ENCODE measurements at regions not wholly inside any gene's neighbourhood (a gene's known extent, or its start where the extent isn't known, plus 50 kb on each side); places are given as distances from the start of the nearest gene placed in this dataset.

- H3K4me3 ChIP-seq (replicated peaks in 1 of 2; ENCODE audit: low read depth in 1 of 2, low read length in 2 of 2) = no peak overlapping the region
- no peaks in the 10 kb centered on the region for H3K4me1 ChIP-seq (ENCODE audit: control insufficient read depth in 1 of 2, insufficient read depth in 2 of 2, low read length in 2 of 2)
- no peaks in the 10 kb centered on the region for H4K20me1 ChIP-seq (ENCODE audit: insufficient read depth)
- ChIA-PET RAD21 (ENCODE audit: low non-redundant PET in 1 of 2, low total read pairs in 2 of 2, uncharacterized antibody in 2 of 2, unreplicated experiment in 2 of 2) (no interaction called here), POLR2A (no interaction called here), CTCF (no interaction called here)
- no peaks in the 10 kb centered on the region for H3K36me3 ChIP-seq (ENCODE audit: control insufficient read depth in 1 of 2, insufficient read depth in 2 of 2, low read length in 2 of 2)
- H3K79me2 ChIP-seq (ENCODE audit: insufficient read depth, low read length) = no peaks in the 10 kb centered on the region
- DNase-seq (ENCODE audit: low read depth, low spot score) = no peak
- no peak overlapping the region for H2AFZ ChIP-seq (ENCODE audit: low read depth, low read length, poor library complexity, severe bottlenecking)
- H3K9me3 ChIP-seq (ENCODE audit: control insufficient read depth in 1 of 2, insufficient read depth in 1 of 2, low read depth in 1 of 2, low read length in 2 of 2) = peaks cover 0 to 4% of the 10 kb centered on the region in 2 experiments; a peak in 2 of 4 replicates
- intact Hi-C loops (cut with micrococcal nuclease) = no loop called here
- TF ChIP-seq, protein P1, sequence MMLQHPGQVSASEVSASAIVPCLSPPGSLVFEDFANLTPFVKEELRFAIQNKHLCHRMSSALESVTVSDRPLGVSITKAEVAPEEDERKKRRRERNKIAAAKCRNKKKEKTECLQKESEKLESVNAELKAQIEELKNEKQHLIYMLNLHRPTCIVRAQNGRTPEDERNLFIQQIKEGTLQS (IDR thresholded peaks at IDR 0.05) = no peak
- TF ChIP-seq ZFX (IDR thresholded peaks at IDR 0.05) (no peak), POLR2A (IDR thresholded peaks at IDR 0.05; ENCODE audit: borderline replicate concordance, extremely low read depth, insufficient read depth, insufficient read length) (no peak), TCF7L2 (IDR thresholded peaks at IDR 0.05; ENCODE audit: borderline replicate concordance, extremely low read depth, insufficient read depth, insufficient read length) (no peak), SP1 (IDR thresholded peaks at IDR 0.05; ENCODE audit: low read depth) (no peak), POLR2AphosphoS5 (IDR thresholded peaks at IDR 0.05; ENCODE audit: low read depth, low read length) (no peak), EZH2phosphoT487 (IDR thresholded peaks at IDR 0.05; ENCODE audit: borderline replicate concordance) (no peak), CBX3 (IDR thresholded peaks at IDR 0.05; ENCODE audit: low read depth) (no peak)
- TF ChIP-seq, protein P2, sequence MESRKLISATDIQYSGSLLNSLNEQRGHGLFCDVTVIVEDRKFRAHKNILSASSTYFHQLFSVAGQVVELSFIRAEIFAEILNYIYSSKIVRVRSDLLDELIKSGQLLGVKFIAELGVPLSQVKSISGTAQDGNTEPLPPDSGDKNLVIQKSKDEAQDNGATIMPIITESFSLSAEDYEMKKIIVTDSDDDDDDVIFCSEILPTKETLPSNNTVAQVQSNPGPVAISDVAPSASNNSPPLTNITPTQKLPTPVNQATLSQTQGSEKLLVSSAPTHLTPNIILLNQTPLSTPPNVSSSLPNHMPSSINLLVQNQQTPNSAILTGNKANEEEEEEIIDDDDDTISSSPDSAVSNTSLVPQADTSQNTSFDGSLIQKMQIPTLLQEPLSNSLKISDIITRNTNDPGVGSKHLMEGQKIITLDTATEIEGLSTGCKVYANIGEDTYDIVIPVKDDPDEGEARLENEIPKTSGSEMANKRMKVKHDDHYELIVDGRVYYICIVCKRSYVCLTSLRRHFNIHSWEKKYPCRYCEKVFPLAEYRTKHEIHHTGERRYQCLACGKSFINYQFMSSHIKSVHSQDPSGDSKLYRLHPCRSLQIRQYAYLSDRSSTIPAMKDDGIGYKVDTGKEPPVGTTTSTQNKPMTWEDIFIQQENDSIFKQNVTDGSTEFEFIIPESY (IDR thresholded peaks at IDR 0.05; ENCODE audit: extremely low read depth, insufficient replicate concordance, low read length) = no peak
- TF ChIP-seq, protein P3, sequence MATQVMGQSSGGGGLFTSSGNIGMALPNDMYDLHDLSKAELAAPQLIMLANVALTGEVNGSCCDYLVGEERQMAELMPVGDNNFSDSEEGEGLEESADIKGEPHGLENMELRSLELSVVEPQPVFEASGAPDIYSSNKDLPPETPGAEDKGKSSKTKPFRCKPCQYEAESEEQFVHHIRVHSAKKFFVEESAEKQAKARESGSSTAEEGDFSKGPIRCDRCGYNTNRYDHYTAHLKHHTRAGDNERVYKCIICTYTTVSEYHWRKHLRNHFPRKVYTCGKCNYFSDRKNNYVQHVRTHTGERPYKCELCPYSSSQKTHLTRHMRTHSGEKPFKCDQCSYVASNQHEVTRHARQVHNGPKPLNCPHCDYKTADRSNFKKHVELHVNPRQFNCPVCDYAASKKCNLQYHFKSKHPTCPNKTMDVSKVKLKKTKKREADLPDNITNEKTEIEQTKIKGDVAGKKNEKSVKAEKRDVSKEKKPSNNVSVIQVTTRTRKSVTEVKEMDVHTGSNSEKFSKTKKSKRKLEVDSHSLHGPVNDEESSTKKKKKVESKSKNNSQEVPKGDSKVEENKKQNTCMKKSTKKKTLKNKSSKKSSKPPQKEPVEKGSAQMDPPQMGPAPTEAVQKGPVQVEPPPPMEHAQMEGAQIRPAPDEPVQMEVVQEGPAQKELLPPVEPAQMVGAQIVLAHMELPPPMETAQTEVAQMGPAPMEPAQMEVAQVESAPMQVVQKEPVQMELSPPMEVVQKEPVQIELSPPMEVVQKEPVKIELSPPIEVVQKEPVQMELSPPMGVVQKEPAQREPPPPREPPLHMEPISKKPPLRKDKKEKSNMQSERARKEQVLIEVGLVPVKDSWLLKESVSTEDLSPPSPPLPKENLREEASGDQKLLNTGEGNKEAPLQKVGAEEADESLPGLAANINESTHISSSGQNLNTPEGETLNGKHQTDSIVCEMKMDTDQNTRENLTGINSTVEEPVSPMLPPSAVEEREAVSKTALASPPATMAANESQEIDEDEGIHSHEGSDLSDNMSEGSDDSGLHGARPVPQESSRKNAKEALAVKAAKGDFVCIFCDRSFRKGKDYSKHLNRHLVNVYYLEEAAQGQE (IDR thresholded peaks at IDR 0.05; ENCODE audit: low read depth) = no peak
- no peaks in the 10 kb centered on the region for H3K9me2 ChIP-seq (ENCODE audit: insufficient read depth)
- no peak overlapping the region for H3K27ac ChIP-seq (ENCODE audit: low read depth, low read length)
- no peaks in the 10 kb centered on the region for H3K27me3 ChIP-seq (ENCODE audit: insufficient read depth, low read length)
- no peak overlapping the region for H3K9ac ChIP-seq (ENCODE audit: low read length)
- no peak for ATAC-seq
- BruUV-seq (replicated peaks) = no TSS peak
- H3K4me2 ChIP-seq (ENCODE audit: low read length) = no peak overlapping the region
Measured at GRCh38 chr6:23339268-23339667, 769.9 kb downstream of the HDGFL1 start.
